Upper lobe of left lung (tissue), 6 donors: ENCODE measurements at regions not wholly inside any gene's neighbourhood (a gene's known extent, or its start where the extent isn't known, plus 50 kb on each side); places are given as distances from the start of the nearest gene placed in this dataset.

Experiments used
- ATAC-seq, 2 donors: fragments of 200-7000 bp; cut with Tn5 transposase; one replicate each; pipeline ENCODE4 v1.9.1; 2022; ENCODE audit warnings: mild to moderate bottlenecking in 2 of 2, moderate library complexity in 2 of 2; ENCODE audit not compliant: low FRiP score in 2 of 2
- DNase-seq, 2 donors: peaks; one replicate each; pipeline ENCODE4 v3.0.0-alpha.2; 2019 to 2020
- H3K27ac ChIP-seq, 4 donors: fragments of 200-600 bp; sonication (generic); one replicate each; pipeline ENCODE4 v1.5.1; 2016 to 2019
- H3K27me3 ChIP-seq, 4 donors: fragments of 200-600 bp; sonication (generic); one replicate each; pipeline ENCODE4 v1.5.1; 2017 to 2019
- H3K36me3 ChIP-seq, 4 donors: fragments of 200-600 bp; sonication (generic); one replicate each; pipeline ENCODE4 v1.5.1; 2016 to 2019
- H3K4me1 ChIP-seq, 4 donors: fragments of 200-600 bp; sonication (generic); one replicate each; pipeline ENCODE4 v1.5.1; 2018 to 2019
- H3K4me3 ChIP-seq, 4 donors: fragments of 200-600 bp; sonication (generic); one replicate each; pipeline ENCODE4 v1.5.1; 2017 to 2019; ENCODE audit warnings: mild to moderate bottlenecking in 2 of 4, moderate library complexity in 1 of 4
- H3K9me3 ChIP-seq, 4 donors: fragments of 200-600 bp; sonication (generic); one replicate each; pipeline ENCODE4 v1.5.1; 2018 to 2019
- CTCF ChIP-seq, 6 experiments: fragments of 450-650 bp in 4 of 6; fragments of 200-600 bp in 2 of 6; sonication (generic) in 2 of 6; IDR thresholded peaks; one replicate each; pipeline ENCODE4 v1.5.1; 2016 to 2019; ENCODE audit warnings: antibody characterized with exemption in 6 of 6
- EP300 ChIP-seq, 4 donors: sonication (generic); formaldehyde crosslinking; IDR thresholded peaks; one replicate each; pipeline ENCODE4 v1.5.1; 2017; ENCODE audit warnings: antibody characterized with exemption in 4 of 4, control low read depth in 2 of 4
- POLR2A ChIP-seq, 4 donors: fragments of 450-650 bp; IDR thresholded peaks; one replicate each; pipeline ENCODE4 v1.5.1; 2016 to 2017; ENCODE audit warnings: antibody characterized with exemption in 4 of 4, mild to moderate bottlenecking in 2 of 4
- POLR2AphosphoS5 ChIP-seq, 2 donors: sonication (generic); formaldehyde crosslinking; IDR thresholded peaks; one replicate each; pipeline ENCODE4 v1.5.1; 2017; ENCODE audit warnings: antibody characterized with exemption in 2 of 2
- WGBS, 2 donors: methylation state at CpG; one replicate each; pipeline ENCODE4 v1.1.5; 2017 to 2018; 5-methylcytosine and 5-hydroxymethylcytosine counted together
- donor health status: DM: no; HTN: no; CAD: no; lungs with moderate emphysema.
- donor health status: DM: no; HTN: yes; CAD: no; lungs with severe emphysema.

GRCh38 chr2:16249246-16250055 lies 309.1 kb downstream of the MYCN start:
- H3K36me3 ChIP-seq: no peaks in the 10 kb centered on the region
- WGBS, 2 donors: 75 to 79% methylated on average over 20 to 22 of the region's 22 CpGs
- DNase-seq: peak in 1 of 2 donors; percentile 22

DNA sequence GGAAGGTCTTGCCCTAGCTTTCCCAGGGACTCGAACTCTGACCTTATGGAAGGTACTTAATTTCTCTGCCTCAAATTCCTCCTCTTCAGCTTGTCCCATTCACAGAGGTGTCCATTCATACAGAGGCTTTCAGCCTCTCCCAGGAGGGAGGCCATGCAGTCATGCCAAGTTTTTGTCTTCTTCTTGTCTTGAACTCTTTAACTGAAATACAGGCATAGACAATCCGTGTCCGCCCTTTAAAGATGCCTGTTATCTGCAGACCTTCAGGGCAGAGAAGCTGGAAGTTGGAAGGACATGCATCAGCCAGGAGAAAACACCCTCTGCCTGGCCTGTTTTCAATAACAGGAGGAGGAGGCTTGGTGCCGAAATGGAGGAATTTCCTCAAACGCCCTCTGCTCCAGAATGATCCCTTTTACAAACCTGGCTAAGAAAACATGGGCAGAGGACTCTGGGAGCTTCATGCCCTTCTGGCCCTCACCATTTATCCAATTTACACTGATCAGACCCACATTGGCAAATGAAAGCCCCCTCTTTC lies 308.3 kb downstream of the MYCN start:
- Histone ChIP-seq H3K4me1 (no peaks in the 10 kb centered on the region), H3K27ac (no peak overlapping the region), H3K27me3 (no peaks in the 10 kb centered on the region), H3K36me3 (no peaks in the 10 kb centered on the region), H3K4me3 (no peak overlapping the region), H3K9me3 (no peaks in the 10 kb centered on the region)
- ATAC-seq: no peak
- DNase-seq: no peak
- no peak for TF ChIP-seq POLR2A (IDR thresholded peaks at IDR 0.05)
- TF ChIP-seq POLR2AphosphoS5 (IDR thresholded peaks at IDR 0.05): no peak
- no peak for TF ChIP-seq CTCF (IDR thresholded peaks at IDR 0.05)
- no peak for TF ChIP-seq EP300 (IDR thresholded peaks at IDR 0.05)
- 82 to 93% methylated on average over 5 of the region's 5 CpGs for WGBS, 2 donors

More at GRCh38 chr2:16249246-16250055, 309.1 kb downstream of the MYCN start:
- no peaks in the 10 kb centered on the region for H3K9me3 ChIP-seq
- H3K27ac ChIP-seq: no peak overlapping the region
- no peak for ATAC-seq
- no peak for TF ChIP-seq CTCF (IDR thresholded peaks at IDR 0.05)
- TF ChIP-seq POLR2A (IDR thresholded peaks at IDR 0.05): no peak
- TF ChIP-seq POLR2AphosphoS5 (IDR thresholded peaks at IDR 0.05): no peak
- TF ChIP-seq EP300 (IDR thresholded peaks at IDR 0.05): no peak
- H3K27me3 ChIP-seq: no peaks in the 10 kb centered on the region
- no peaks in the 10 kb centered on the region for H3K4me1 ChIP-seq
- H3K4me3 ChIP-seq: no peak overlapping the region

GRCh38 chr2:16247326-16248122 lies 307.2 kb downstream of the MYCN start:
- Histone ChIP-seq H3K27ac (no peak overlapping the region), H3K9me3 (no peaks in the 10 kb centered on the region), H3K4me1 (no peaks in the 10 kb centered on the region), H3K27me3 (no peaks in the 10 kb centered on the region), H3K4me3 (no peak overlapping the region), H3K36me3 (no peaks in the 10 kb centered on the region)
- DNase-seq (no peak), ATAC-seq (no peak)
- 47 to 65% methylated on average over 5 of the region's 5 CpGs for WGBS, 2 donors
- TF ChIP-seq CTCF (IDR thresholded peaks at IDR 0.05) (no peak), POLR2AphosphoS5 (IDR thresholded peaks at IDR 0.05) (no peak), EP300 (IDR thresholded peaks at IDR 0.05) (no peak), POLR2A (IDR thresholded peaks at IDR 0.05) (no peak)

DNA sequence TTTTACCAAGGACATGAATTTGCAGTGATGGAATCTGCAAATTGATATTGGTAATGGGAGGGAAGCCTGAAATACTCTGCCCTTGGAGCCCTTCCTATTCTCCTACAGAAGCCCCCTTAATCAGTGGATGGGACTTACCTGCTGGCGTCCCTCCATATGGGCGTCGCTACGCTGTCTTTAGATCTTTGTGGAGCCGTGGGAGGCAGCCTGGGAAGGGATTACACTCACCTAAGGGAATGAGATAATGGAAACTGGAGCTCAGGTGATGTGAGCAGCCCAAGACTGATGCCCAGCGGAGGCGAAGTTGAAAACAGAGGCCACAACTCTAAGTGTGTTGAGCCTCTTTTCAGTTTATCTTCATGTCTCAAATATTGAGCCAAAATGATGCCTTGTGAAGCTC lies 306.6 kb downstream of the MYCN start:
- H3K27ac ChIP-seq: no peak overlapping the region
- H3K36me3 ChIP-seq: no peaks in the 10 kb centered on the region
- ATAC-seq: no peak
- WGBS, 2 donors: 93 to 95% methylated on average over 7 of the region's 7 CpGs
- no peaks in the 10 kb centered on the region for H3K27me3 ChIP-seq
- no peak overlapping the region for H3K4me3 ChIP-seq
- TF ChIP-seq EP300 (IDR thresholded peaks at IDR 0.05) (no peak), POLR2AphosphoS5 (IDR thresholded peaks at IDR 0.05) (no peak), CTCF (IDR thresholded peaks at IDR 0.05) (no peak), POLR2A (IDR thresholded peaks at IDR 0.05) (no peak)
- H3K9me3 ChIP-seq: no peaks in the 10 kb centered on the region
- H3K4me1 ChIP-seq: no peaks in the 10 kb centered on the region
- DNase-seq: no peak
